SK-N-SH treated with all-trans-retinoic acid at 6 μM for 48 hours (cell line): ENCODE measurements at regions not wholly inside any gene's neighbourhood (a gene's known extent, or its start where the extent isn't known, plus 50 kb on each side); places are given as distances from the start of the nearest gene placed in this dataset.

Experiments used
- ARNTL ChIP-seq: fragments of 450-650 bp; formaldehyde crosslinking; IDR thresholded peaks from 2 replicates; pipeline ENCODE4 v1.5.0; 2020; ENCODE audit warnings: low read depth, mild to moderate bottlenecking, moderate library complexity, borderline replicate concordance
- CSRNP3 ChIP-seq: fragments of 250-450 bp; sonication (Bioruptor Pico); IDR thresholded peaks from 2 replicates; pipeline ENCODE4 v1.5.1; 2021; ENCODE audit warnings: mild to moderate bottlenecking, moderate library complexity
- ESRRG ChIP-seq: fragments of 250-450 bp; sonication (Bioruptor Pico); IDR thresholded peaks from 2 replicates; pipeline ENCODE4 v1.6.1; 2021; ENCODE audit warnings: mild to moderate bottlenecking
- GLIS3 ChIP-seq: fragments of 250-450 bp; sonication (Bioruptor Pico); IDR thresholded peaks from 2 replicates; pipeline ENCODE4 v1.5.0; 2020; ENCODE audit warnings: mild to moderate bottlenecking, moderate library complexity
- ISL1 ChIP-seq: fragments of 250-450 bp; sonication (Bioruptor Pico); IDR thresholded peaks from 2 replicates; pipeline ENCODE4 v2.1.2; 2022; ENCODE audit warnings: mild to moderate bottlenecking, moderate library complexity
- PATZ1 ChIP-seq: fragments of 250-450 bp; sonication (Bioruptor Pico); IDR thresholded peaks from 2 replicates; pipeline ENCODE4 v1.8.0; 2020; ENCODE audit warnings: mild to moderate bottlenecking, moderate library complexity, borderline replicate concordance
- POU6F1 ChIP-seq: fragments of 250-450 bp; sonication (Bioruptor Pico); IDR thresholded peaks from 2 replicates; pipeline ENCODE4 v1.8.0; 2021; ENCODE audit warnings: low read depth, mild to moderate bottlenecking, moderate library complexity, borderline replicate concordance
- RARB ChIP-seq: fragments of 250-450 bp; sonication (Bioruptor Pico); IDR thresholded peaks from 2 replicates; pipeline ENCODE4 v1.8.0; 2021; ENCODE audit warnings: mild to moderate bottlenecking, moderate library complexity
- ZC3H10 ChIP-seq: fragments of 250-450 bp; sonication (Bioruptor Pico); IDR thresholded peaks from 2 replicates; pipeline ENCODE4 v1.5.1; 2021; ENCODE audit warnings: mild to moderate bottlenecking, moderate library complexity
- ZFP3 ChIP-seq: fragments of 250-450 bp; sonication (Bioruptor Pico); IDR thresholded peaks from 2 replicates; pipeline ENCODE4 v1.5.0; 2020; ENCODE audit warnings: mild to moderate bottlenecking, moderate library complexity
- ZFP30 ChIP-seq: fragments of 450-650 bp; formaldehyde crosslinking; IDR thresholded peaks from 2 replicates; pipeline ENCODE4 v1.5.0; 2022; ENCODE audit warnings: mild to moderate bottlenecking, moderate library complexity
- ZNF70 ChIP-seq: fragments of 450-650 bp; formaldehyde crosslinking; IDR thresholded peaks from 2 replicates; pipeline ENCODE4 v1.5.0; 2020; ENCODE audit warnings: mild to moderate bottlenecking, moderate library complexity
- TF ChIP-seq, protein P1 (sequence below): fragments of 250-450 bp; sonication (Bioruptor Pico); IDR thresholded peaks from 2 replicates; pipeline ENCODE4 v1.5.1; 2020; ENCODE audit warnings: low read depth, mild to moderate bottlenecking, moderate library complexity

GRCh38 chr2:7683708-7684107 is 766.5 kb downstream of the RNF144A start:
- TF ChIP-seq POU6F1 (CRISPR knock-in tag) (no peak), CSRNP3 (no peak), ZC3H10 (CRISPR knock-in tag) (no peak), PATZ1 (CRISPR knock-in tag) (no peak), ZFP30 (CRISPR knock-in tag) (no peak), ZNF70 (CRISPR knock-in tag) (no peak), RARB (CRISPR knock-in tag) (no peak), GLIS3 (CRISPR knock-in tag) (no peak), ESRRG (CRISPR knock-in tag) (no peak), ZFP3 (CRISPR knock-in tag) (no peak), ISL1 (no peak), ARNTL (CRISPR knock-in tag) (no peak)
- TF ChIP-seq, protein P1, sequence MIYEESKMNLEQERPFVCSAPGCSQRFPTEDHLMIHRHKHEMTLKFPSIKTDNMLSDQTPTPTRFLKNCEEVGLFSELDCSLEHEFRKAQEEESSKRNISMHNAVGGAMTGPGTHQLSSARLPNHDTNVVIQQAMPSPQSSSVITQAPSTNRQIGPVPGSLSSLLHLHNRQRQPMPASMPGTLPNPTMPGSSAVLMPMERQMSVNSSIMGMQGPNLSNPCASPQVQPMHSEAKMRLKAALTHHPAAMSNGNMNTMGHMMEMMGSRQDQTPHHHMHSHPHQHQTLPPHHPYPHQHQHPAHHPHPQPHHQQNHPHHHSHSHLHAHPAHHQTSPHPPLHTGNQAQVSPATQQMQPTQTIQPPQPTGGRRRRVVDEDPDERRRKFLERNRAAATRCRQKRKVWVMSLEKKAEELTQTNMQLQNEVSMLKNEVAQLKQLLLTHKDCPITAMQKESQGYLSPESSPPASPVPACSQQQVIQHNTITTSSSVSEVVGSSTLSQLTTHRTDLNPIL (CRISPR knock-in tag): no peak
